Astrocyte (in vitro differentiated cells and primary cell): ENCODE measurements at regions not wholly inside any gene's neighbourhood (a gene's known extent, or its start where the extent isn't known, plus 50 kb on each side); places are given as distances from the start of the nearest gene placed in this dataset.

Experiments
- DNase-seq: peaks from one replicate; pipeline ENCODE4 v3.0.0-alpha.2; 2010; ENCODE audit warnings: low read depth
- FAIRE-seq: peaks from 2 replicates; lab custom pipeline; 2011; peaks lifted over from hg19 to GRCh38; lab: Jason Lieb, UNC
- H2AFZ ChIP-seq: 2 replicates; pipeline ENCODE4 v1.6.0; 2012; ENCODE audit warnings: low read depth, low read length, inconsistent platforms
- H3K27ac ChIP-seq: 2 replicates; pipeline ENCODE4 v1.5.1; 2011; ENCODE audit warnings: low read depth, low read length, inconsistent platforms
- H3K27me3 ChIP-seq: 2 replicates; pipeline ENCODE4 v1.6.0; 2011; ENCODE audit warnings: low read length, inconsistent platforms; ENCODE audit not compliant: insufficient read depth
- H3K36me3 ChIP-seq: 2 replicates; pipeline ENCODE4 v1.5.1; 2011; ENCODE audit warnings: low read length, inconsistent platforms; ENCODE audit not compliant: insufficient read depth
- H3K4me1 ChIP-seq: 2 replicates; pipeline ENCODE4 v1.5.1; 2011; ENCODE audit warnings: low read length, inconsistent platforms; ENCODE audit not compliant: insufficient read depth
- H3K4me2 ChIP-seq: 2 replicates; pipeline ENCODE4 v1.6.0; 2012; ENCODE audit warnings: low read length, inconsistent platforms
- H3K4me3 ChIP-seq: 2 replicates; pipeline ENCODE4 v1.5.1; 2011; ENCODE audit warnings: low read depth, mild to moderate bottlenecking, low read length, inconsistent platforms; ENCODE audit not compliant: insufficient read depth
- H3K79me2 ChIP-seq: 2 replicates; pipeline ENCODE4 v1.6.0; 2012; ENCODE audit warnings: mild to moderate bottlenecking, low read length, inconsistent platforms; ENCODE audit not compliant: insufficient read depth
- H3K9ac ChIP-seq: 2 replicates; pipeline ENCODE4 v1.6.0; 2012; ENCODE audit warnings: mild to moderate bottlenecking, low read length, inconsistent platforms
- H3K9me3 ChIP-seq: 2 replicates; pipeline ENCODE4 v1.5.1; 2012; ENCODE audit warnings: low read depth, mild to moderate bottlenecking, low read length, inconsistent platforms; ENCODE audit not compliant: insufficient read depth
- H4K20me1 ChIP-seq: 2 replicates; pipeline ENCODE4 v1.6.0; 2012; ENCODE audit warnings: low read length, inconsistent platforms; ENCODE audit not compliant: insufficient read depth
- H3K27ac Mint-ChIP-seq: one replicate; pipeline ENCODE4 v1.8.0; 2021; ENCODE audit warnings: mild to moderate bottlenecking, mixed read lengths; ENCODE audit not compliant: unreplicated experiment
- H3K27me3 Mint-ChIP-seq: one replicate; pipeline ENCODE4 v1.8.0; 2021; ENCODE audit warnings: low read depth, mixed read lengths; ENCODE audit not compliant: unreplicated experiment
- H3K36me3 Mint-ChIP-seq: one replicate; pipeline ENCODE4 v1.8.0; 2021; ENCODE audit warnings: low read depth, mixed read lengths; ENCODE audit not compliant: unreplicated experiment
- H3K4me1 Mint-ChIP-seq: one replicate; pipeline ENCODE4 v1.8.0; 2021; ENCODE audit warnings: low read depth, mixed read lengths; ENCODE audit not compliant: unreplicated experiment
- H3K4me3 Mint-ChIP-seq: one replicate; pipeline ENCODE4 v1.8.0; 2021; ENCODE audit warnings: mild to moderate bottlenecking, moderate library complexity, mixed read lengths; ENCODE audit not compliant: unreplicated experiment
- H3K9me3 Mint-ChIP-seq: one replicate; pipeline ENCODE4 v1.8.0; 2021; ENCODE audit warnings: mild to moderate bottlenecking, mixed read lengths; ENCODE audit not compliant: unreplicated experiment
- EZH2 ChIP-seq: IDR thresholded peaks from 2 replicates; pipeline ENCODE4 v1.6.1; 2012; ENCODE audit warnings: mild to moderate bottlenecking, low read length, inconsistent platforms; ENCODE audit not compliant: insufficient read depth
- TF ChIP-seq, protein P1 (sequence below): IDR thresholded peaks from 2 replicates; pipeline ENCODE4 v1.5.1; 2011; ENCODE audit warnings: low read depth, mild to moderate bottlenecking, inconsistent platforms, low read length, moderate library complexity; ENCODE audit not compliant: insufficient read depth

DNA sequence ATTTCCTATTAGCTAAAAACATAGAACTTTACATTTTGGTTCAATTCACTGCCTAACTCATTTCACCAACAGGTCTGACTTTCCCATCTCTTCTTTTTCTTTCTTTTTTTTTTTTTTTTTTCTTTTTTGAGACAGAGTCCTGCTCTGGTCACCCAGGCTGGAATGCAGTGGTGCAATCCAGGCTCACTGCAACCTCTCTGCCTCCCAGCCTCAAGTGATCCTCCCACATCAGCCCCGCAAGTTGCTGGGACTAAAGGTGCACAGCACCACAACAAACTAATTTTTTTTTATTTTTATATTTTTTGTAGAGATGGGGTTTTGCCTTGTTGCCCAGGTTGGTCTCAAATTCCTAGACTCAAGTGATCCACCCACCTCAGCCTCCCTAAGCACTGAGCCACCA, 57.8 kb upstream of the HNRNPA3 start:
- no peak overlapping the region for H3K4me3 ChIP-seq
- no peaks in the 10 kb centered on the region for H3K9me3 ChIP-seq
- no peaks in the 10 kb centered on the region for H3K9me3 Mint-ChIP-seq
- H3K27ac ChIP-seq, result no peak overlapping the region
- no peak for TF ChIP-seq EZH2
- TF ChIP-seq, protein P1, sequence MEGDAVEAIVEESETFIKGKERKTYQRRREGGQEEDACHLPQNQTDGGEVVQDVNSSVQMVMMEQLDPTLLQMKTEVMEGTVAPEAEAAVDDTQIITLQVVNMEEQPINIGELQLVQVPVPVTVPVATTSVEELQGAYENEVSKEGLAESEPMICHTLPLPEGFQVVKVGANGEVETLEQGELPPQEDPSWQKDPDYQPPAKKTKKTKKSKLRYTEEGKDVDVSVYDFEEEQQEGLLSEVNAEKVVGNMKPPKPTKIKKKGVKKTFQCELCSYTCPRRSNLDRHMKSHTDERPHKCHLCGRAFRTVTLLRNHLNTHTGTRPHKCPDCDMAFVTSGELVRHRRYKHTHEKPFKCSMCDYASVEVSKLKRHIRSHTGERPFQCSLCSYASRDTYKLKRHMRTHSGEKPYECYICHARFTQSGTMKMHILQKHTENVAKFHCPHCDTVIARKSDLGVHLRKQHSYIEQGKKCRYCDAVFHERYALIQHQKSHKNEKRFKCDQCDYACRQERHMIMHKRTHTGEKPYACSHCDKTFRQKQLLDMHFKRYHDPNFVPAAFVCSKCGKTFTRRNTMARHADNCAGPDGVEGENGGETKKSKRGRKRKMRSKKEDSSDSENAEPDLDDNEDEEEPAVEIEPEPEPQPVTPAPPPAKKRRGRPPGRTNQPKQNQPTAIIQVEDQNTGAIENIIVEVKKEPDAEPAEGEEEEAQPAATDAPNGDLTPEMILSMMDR, result no peak
- H3K36me3 Mint-ChIP-seq, result no peaks in the 10 kb centered on the region
- no peak overlapping the region for H3K4me3 Mint-ChIP-seq
- H3K27ac Mint-ChIP-seq, result no peak overlapping the region
- no peak overlapping the region for H3K9ac ChIP-seq
- no peaks in the 10 kb centered on the region for H3K36me3 ChIP-seq
- H3K4me1 ChIP-seq, result no peaks in the 10 kb centered on the region
- no peak overlapping the region for H3K4me2 ChIP-seq
- H4K20me1 ChIP-seq, result no peaks in the 10 kb centered on the region
- FAIRE-seq, result no peak
- H2AFZ ChIP-seq, result no peak overlapping the region
- H3K27me3 ChIP-seq, result peaks cover 18% of the 10 kb centered on the region
- DNase-seq, result no peak
- no peaks in the 10 kb centered on the region for H3K4me1 Mint-ChIP-seq
- no peaks in the 10 kb centered on the region for H3K79me2 ChIP-seq
- H3K27me3 Mint-ChIP-seq, result peaks cover 7% of the 10 kb centered on the region

DNA sequence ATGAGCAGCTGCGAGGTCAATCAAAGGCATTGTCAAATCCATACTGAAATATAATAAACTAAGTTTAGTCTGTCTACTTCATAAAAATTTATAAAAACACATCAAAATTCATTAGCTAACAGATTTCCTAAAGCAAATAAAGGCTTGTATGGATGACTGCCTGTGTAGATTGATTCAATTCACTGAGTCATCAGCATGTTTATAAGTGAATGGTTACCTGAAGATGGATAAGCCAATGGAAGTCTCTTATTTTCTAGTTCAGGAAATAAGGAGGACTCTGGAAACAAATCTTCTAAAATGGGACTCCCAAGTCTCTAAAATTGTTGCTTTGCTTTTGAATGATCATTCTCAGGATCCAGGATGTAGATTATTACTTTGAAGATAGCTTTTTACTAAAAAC, 57.0 kb upstream of the HNRNPA3 start:
- H3K27ac Mint-ChIP-seq, result no peak overlapping the region
- FAIRE-seq (no peak), DNase-seq (no peak)
- no peaks in the 10 kb centered on the region for H3K9me3 ChIP-seq
- no peaks in the 10 kb centered on the region for H4K20me1 ChIP-seq
- H3K79me2 ChIP-seq, result no peaks in the 10 kb centered on the region
- no peak overlapping the region for H3K4me2 ChIP-seq
- H3K27me3 Mint-ChIP-seq, result peaks cover 7% of the 10 kb centered on the region
- no peak overlapping the region for H3K27ac ChIP-seq
- no peaks in the 10 kb centered on the region for H3K4me1 ChIP-seq
- no peak overlapping the region for H2AFZ ChIP-seq
- no peaks in the 10 kb centered on the region for H3K36me3 Mint-ChIP-seq
- no peak overlapping the region for H3K9ac ChIP-seq
- H3K4me3 ChIP-seq, result no peak overlapping the region
- H3K4me1 Mint-ChIP-seq, result no peaks in the 10 kb centered on the region
- no peaks in the 10 kb centered on the region for H3K36me3 ChIP-seq
- H3K9me3 Mint-ChIP-seq, result no peaks in the 10 kb centered on the region
- no peak overlapping the region for H3K4me3 Mint-ChIP-seq
- no peak for TF ChIP-seq EZH2
- TF ChIP-seq, protein P1, result no peak
- H3K27me3 ChIP-seq, result peaks cover 12% of the 10 kb centered on the region

DNA sequence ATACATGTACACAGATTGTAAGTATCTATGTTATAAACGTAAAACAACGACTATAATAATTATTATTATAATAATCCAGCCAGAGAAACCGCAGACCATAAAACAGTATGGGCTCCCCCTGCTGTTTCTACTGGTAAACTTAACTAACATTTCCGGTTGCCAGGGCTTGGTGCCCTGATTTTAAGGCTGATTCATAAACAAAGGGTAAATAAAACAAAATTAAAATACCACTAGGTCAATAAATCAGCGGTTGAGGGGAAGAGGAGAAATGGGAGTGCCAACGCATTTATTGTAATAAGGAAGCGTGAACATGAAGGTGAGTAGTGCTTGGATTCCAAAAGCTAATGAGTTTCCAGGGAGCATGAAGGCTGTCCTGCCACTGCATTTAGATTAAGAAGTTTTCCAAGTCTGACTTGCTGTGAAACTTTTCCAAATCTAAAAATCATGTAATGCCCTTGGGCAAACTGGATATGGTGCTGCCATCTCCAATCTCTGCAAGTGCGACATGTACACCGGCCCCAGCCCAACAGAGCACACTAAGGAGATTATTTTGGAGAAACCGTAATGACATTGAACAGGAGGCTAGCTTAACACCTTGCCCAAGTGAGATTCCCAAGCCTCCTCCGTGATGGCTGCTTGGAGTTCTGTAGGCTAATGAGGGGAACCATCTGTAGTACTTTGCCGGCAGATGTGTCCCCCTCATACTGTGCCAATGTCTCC, 50.7 kb upstream of the HNRNPA3 start:
- no peaks in the 10 kb centered on the region for H3K9me3 ChIP-seq
- Mint-ChIP-seq H3K4me3 (no peak overlapping the region), H3K4me1 (peaks cover 12% of the 10 kb centered on the region), H3K27me3 (no peaks in the 10 kb centered on the region), H3K36me3 (no peaks in the 10 kb centered on the region), H3K9me3 (no peaks in the 10 kb centered on the region), H3K27ac (no peak overlapping the region)
- no peaks in the 10 kb centered on the region for H3K36me3 ChIP-seq
- no peak overlapping the region for H3K4me2 ChIP-seq
- H3K27me3 ChIP-seq, result no peaks in the 10 kb centered on the region
- H2AFZ ChIP-seq, result no peak overlapping the region
- H3K27ac ChIP-seq, result no peak overlapping the region
- peaks cover 24% of the 10 kb centered on the region for H3K4me1 ChIP-seq
- no peak overlapping the region for H3K4me3 ChIP-seq
- FAIRE-seq, result no peak
- no peaks in the 10 kb centered on the region for H4K20me1 ChIP-seq
- no peak overlapping the region for H3K9ac ChIP-seq
- peak; percentile 9 for DNase-seq
- TF ChIP-seq EZH2, result no peak
- TF ChIP-seq, protein P1, result peak; percentile 58
- no peaks in the 10 kb centered on the region for H3K79me2 ChIP-seq
